BLaER1 treated with 17β-estradiol and CSF1 and Interleukin-3, amounts not matched to agents 10 nM and 100 nM (cell line): ENCODE measurements at regions not wholly inside any gene's neighbourhood (a gene's known extent, or its start where the extent isn't known, plus 50 kb on each side); places are given as distances from the start of the nearest gene placed in this dataset.
"Not testable (repeated sequence)": the region's sequence is repeated elsewhere in the genome, so short reads cannot be mapped to it uniquely, and the experiment has no call there.

ENCODE experiments used
- H3K27ac ChIP-seq, 11 experiments: shearing (Covaris generic); formaldehyde crosslinking; 2 replicates each; pipeline ENCODE4 v1.8.1; 2022
- H3K27me3 ChIP-seq, 11 experiments: shearing (Covaris generic); formaldehyde crosslinking; 2 replicates each; pipeline ENCODE4 v1.8.1; 2022
- H3K36me3 ChIP-seq, 11 experiments: shearing (Covaris generic); formaldehyde crosslinking; 2 replicates each; pipeline ENCODE4 v1.8.1; 2022
- H3K4me1 ChIP-seq, 10 experiments: shearing (Covaris generic); formaldehyde crosslinking; 2 replicates each; pipeline ENCODE4 v1.8.1; 2022
- H3K4me2 ChIP-seq, 11 experiments: shearing (Covaris generic); formaldehyde crosslinking; 2 replicates each; pipeline ENCODE4 v1.8.1; 2022
- H3K4me3 ChIP-seq, 10 experiments: shearing (Covaris generic); formaldehyde crosslinking; 2 replicates each; pipeline ENCODE4 v1.8.1; 2022
- H3K9ac ChIP-seq, 11 experiments: shearing (Covaris generic); formaldehyde crosslinking; 2 replicates each; pipeline ENCODE4 v1.8.1; 2022
- H3K9me3 ChIP-seq, 11 experiments: shearing (Covaris generic); formaldehyde crosslinking; replicated peaks in 1 of 11; 2 replicates each; pipeline ENCODE4 v1.8.1; 2022
- H4K20me1 ChIP-seq, 11 experiments: shearing (Covaris generic); formaldehyde crosslinking; 2 replicates each; pipeline ENCODE4 v1.8.1; 2022
- Cebpa-rat ChIP-seq, 11 experiments: shearing (Covaris generic); IDR thresholded peaks; 2 replicates each; pipeline ENCODE4 v1.8.1; 2022

GRCh38 chr13:19123502-19123901 is 58.1 kb downstream of the TUBA3C start:
- no peaks in the 10 kb centered on the region for H3K9me3 ChIP-seq
- no peak overlapping the region for H3K4me3 ChIP-seq
- no peaks in the 10 kb centered on the region for H3K4me1 ChIP-seq
- no peak overlapping the region for H3K4me2 ChIP-seq
- no peaks in the 10 kb centered on the region for H3K36me3 ChIP-seq
- TF ChIP-seq Cebpa-rat (IDR thresholded peaks at IDR 0.05), result no peak
- H3K9ac ChIP-seq, result no peak overlapping the region
- no peaks in the 10 kb centered on the region for H3K27me3 ChIP-seq
- no peaks in the 10 kb centered on the region for H4K20me1 ChIP-seq
- H3K27ac ChIP-seq, result no peak overlapping the region

GRCh38 chr13:19117913-19118739 is 63.5 kb downstream of the TUBA3C start:
- no peaks in the 10 kb centered on the region for H3K4me1 ChIP-seq
- no peaks in the 10 kb centered on the region for H3K9me3 ChIP-seq
- no peak overlapping the region for H3K27ac ChIP-seq
- no peak overlapping the region for H3K4me2 ChIP-seq
- H4K20me1 ChIP-seq, result no peaks in the 10 kb centered on the region
- H3K9ac ChIP-seq, result no peak overlapping the region
- no peaks in the 10 kb centered on the region for H3K27me3 ChIP-seq
- TF ChIP-seq Cebpa-rat (IDR thresholded peaks at IDR 0.05), result no peak
- no peak overlapping the region for H3K4me3 ChIP-seq
- H3K36me3 ChIP-seq, result no peaks in the 10 kb centered on the region

- H3K27ac ChIP-seq, H3K9me3 ChIP-seq, H3K36me3 ChIP-seq, H3K4me3 ChIP-seq, H3K27me3 ChIP-seq, H3K9ac ChIP-seq, H3K4me1 ChIP-seq, H3K4me2 ChIP-seq, H4K20me1 ChIP-seq: not testable (repeated sequence)
Observed at GRCh38 chr13:19109225-19109624, 72.4 kb downstream of the TUBA3C start.

- Histone ChIP-seq H3K36me3 (no peaks in the 10 kb centered on the region), H3K27ac (no peak overlapping the region), H3K9ac (no peak overlapping the region), H3K4me3 (no peak overlapping the region), H4K20me1 (no peaks in the 10 kb centered on the region), H3K4me2 (no peak overlapping the region), H3K4me1 (no peaks in the 10 kb centered on the region), H3K9me3 (no peaks in the 10 kb centered on the region), H3K27me3 (no peaks in the 10 kb centered on the region)
- no peak for TF ChIP-seq Cebpa-rat (IDR thresholded peaks at IDR 0.05)
Observed at GRCh38 chr13:19103140-19103539, 78.5 kb downstream of the TUBA3C start.

GRCh38 chr13:19093369-19093768 is 88.3 kb downstream of the TUBA3C start:
- Histone ChIP-seq H3K4me1 (no peaks in the 10 kb centered on the region), H3K4me2 (no peak overlapping the region), H3K27me3 (no peaks in the 10 kb centered on the region), H3K4me3 (no peak overlapping the region), H3K27ac (no peak overlapping the region), H4K20me1 (no peaks in the 10 kb centered on the region; a peak in 1 of 22 replicates), H3K36me3 (no peaks in the 10 kb centered on the region), H3K9me3 (no peaks in the 10 kb centered on the region; a peak in 1 of 22 replicates), H3K9ac (no peak overlapping the region)
- no peak for TF ChIP-seq Cebpa-rat (IDR thresholded peaks at IDR 0.05)

GRCh38 chr13:19090495-19090894 is 91.1 kb downstream of the TUBA3C start:
- Histone ChIP-seq H3K36me3 (no peaks in the 10 kb centered on the region), H3K9ac (no peak overlapping the region), H4K20me1 (no peaks in the 10 kb centered on the region; a peak in 1 of 22 replicates), H3K9me3 (no peaks in the 10 kb centered on the region; a peak in 1 of 22 replicates), H3K27ac (no peak overlapping the region), H3K4me1 (no peaks in the 10 kb centered on the region), H3K4me2 (no peak overlapping the region), H3K4me3 (no peak overlapping the region), H3K27me3 (no peaks in the 10 kb centered on the region)
- no peak for TF ChIP-seq Cebpa-rat (IDR thresholded peaks at IDR 0.05)

- no peak overlapping the region for H3K27ac ChIP-seq
- H3K4me2 ChIP-seq, result no peak overlapping the region
- no peaks in the 10 kb centered on the region for H3K36me3 ChIP-seq
- TF ChIP-seq Cebpa-rat (IDR thresholded peaks at IDR 0.05), result no peak
- no peaks in the 10 kb centered on the region; a peak in 1 of 22 replicates for H4K20me1 ChIP-seq
- no peaks in the 10 kb centered on the region; a peak in 1 of 22 replicates for H3K9me3 ChIP-seq
- H3K9ac ChIP-seq, result no peak overlapping the region
- H3K27me3 ChIP-seq, result no peaks in the 10 kb centered on the region
- H3K4me1 ChIP-seq, result no peaks in the 10 kb centered on the region
- no peak overlapping the region for H3K4me3 ChIP-seq
Observed at GRCh38 chr13:19089315-19089714, 92.3 kb downstream of the TUBA3C start.

- Histone ChIP-seq H3K36me3 (no peaks in the 10 kb centered on the region), H3K4me1 (no peaks in the 10 kb centered on the region), H3K27me3 (no peaks in the 10 kb centered on the region), H3K9ac (no peak overlapping the region), H4K20me1 (no peaks in the 10 kb centered on the region; a peak in 1 of 22 replicates), H3K4me3 (no peak overlapping the region), H3K4me2 (no peak overlapping the region), H3K9me3 (no peaks in the 10 kb centered on the region; a peak in 1 of 22 replicates), H3K27ac (no peak overlapping the region)
- TF ChIP-seq Cebpa-rat (IDR thresholded peaks at IDR 0.05), result no peak
Observed at GRCh38 chr13:19088416-19088815, 93.2 kb downstream of the TUBA3C start.

GRCh38 chr13:19085876-19086275 is 95.7 kb downstream of the TUBA3C start:
- Histone ChIP-seq H3K27ac (no peak overlapping the region), H3K4me2 (no peak overlapping the region), H3K4me1 (no peaks in the 10 kb centered on the region), H3K9me3 (no peaks in the 10 kb centered on the region; a peak in 2 of 22 replicates), H3K4me3 (no peak overlapping the region), H3K9ac (no peak overlapping the region), H4K20me1 (no peaks in the 10 kb centered on the region; a peak in 1 of 22 replicates), H3K27me3 (no peaks in the 10 kb centered on the region), H3K36me3 (no peaks in the 10 kb centered on the region)
- no peak for TF ChIP-seq Cebpa-rat (IDR thresholded peaks at IDR 0.05)

GRCh38 chr13:19085258-19085657 is 96.4 kb downstream of the TUBA3C start:
- no peaks in the 10 kb centered on the region for H3K27me3 ChIP-seq
- H3K9me3 ChIP-seq, result no peaks in the 10 kb centered on the region; a peak in 1 of 22 replicates
- H3K36me3 ChIP-seq, result no peaks in the 10 kb centered on the region
- H3K4me2 ChIP-seq, result no peak overlapping the region
- TF ChIP-seq Cebpa-rat (IDR thresholded peaks at IDR 0.05), result no peak
- no peak overlapping the region for H3K9ac ChIP-seq
- no peak overlapping the region for H3K4me3 ChIP-seq
- no peak overlapping the region for H3K27ac ChIP-seq
- H4K20me1 ChIP-seq, result no peaks in the 10 kb centered on the region
- H3K4me1 ChIP-seq, result no peaks in the 10 kb centered on the region
